HL-60 (cell line): ENCODE measurements at regions not wholly inside any gene's neighbourhood (a gene's known extent, or its start where the extent isn't known, plus 50 kb on each side); places are given as distances from the start of the nearest gene placed in this dataset.

Source experiments
- DNase-seq, 2 experiments: peaks; one replicate each; pipeline ENCODE4 v3.0.0-alpha.2; 2010 to 2020; ENCODE audit warnings: low read depth in 1 of 2, low spot score in 1 of 2
- H3K27ac ChIP-seq: fragments of 250-450 bp; sonication (Bioruptor Pico); replicated peaks from 2 replicates; pipeline ENCODE4 v1.5.1; 2020; ENCODE audit warnings: mild to moderate bottlenecking, moderate library complexity
- H3K27me3 ChIP-seq: fragments of 250-450 bp; sonication (Bioruptor Pico); 2 replicates; pipeline ENCODE4 v1.5.1; 2021; ENCODE audit warnings: mild to moderate bottlenecking, moderate library complexity; ENCODE audit not compliant: insufficient read depth, poor library complexity, severe bottlenecking
- H3K4me3 ChIP-seq: replicated peaks from 2 replicates; pipeline ENCODE4 v1.5.1; 2011; ENCODE audit warnings: mild to moderate bottlenecking, control low read depth, low read length; ENCODE audit not compliant: insufficient read depth
- GABPA ChIP-seq: IDR thresholded peaks from 2 replicates; pipeline ENCODE4 v1.6.1; 2012; ENCODE audit warnings: low read depth
- POLR2AphosphoS5 ChIP-seq: IDR thresholded peaks from 2 replicates; pipeline ENCODE4 v1.6.1; 2012; ENCODE audit warnings: low read depth
- REST ChIP-seq: IDR thresholded peaks from 2 replicates; pipeline ENCODE4 v1.6.1; 2012; ENCODE audit warnings: low read depth; ENCODE audit not compliant: insufficient replicate concordance
- SPI1 ChIP-seq: IDR thresholded peaks from 2 replicates; pipeline ENCODE4 v1.6.1; 2012; ENCODE audit warnings: low read depth, mild to moderate bottlenecking, borderline replicate concordance
- TF ChIP-seq, protein P1 (sequence below): IDR thresholded peaks from one replicate; pipeline ENCODE4 v1.5.1; 2011; ENCODE audit warnings: low read length, control low read depth, inconsistent platforms; ENCODE audit not compliant: insufficient read depth

- no peak for TF ChIP-seq POLR2AphosphoS5
- TF ChIP-seq SPI1, result no peak
- TF ChIP-seq REST, result no peak
- TF ChIP-seq, protein P1, sequence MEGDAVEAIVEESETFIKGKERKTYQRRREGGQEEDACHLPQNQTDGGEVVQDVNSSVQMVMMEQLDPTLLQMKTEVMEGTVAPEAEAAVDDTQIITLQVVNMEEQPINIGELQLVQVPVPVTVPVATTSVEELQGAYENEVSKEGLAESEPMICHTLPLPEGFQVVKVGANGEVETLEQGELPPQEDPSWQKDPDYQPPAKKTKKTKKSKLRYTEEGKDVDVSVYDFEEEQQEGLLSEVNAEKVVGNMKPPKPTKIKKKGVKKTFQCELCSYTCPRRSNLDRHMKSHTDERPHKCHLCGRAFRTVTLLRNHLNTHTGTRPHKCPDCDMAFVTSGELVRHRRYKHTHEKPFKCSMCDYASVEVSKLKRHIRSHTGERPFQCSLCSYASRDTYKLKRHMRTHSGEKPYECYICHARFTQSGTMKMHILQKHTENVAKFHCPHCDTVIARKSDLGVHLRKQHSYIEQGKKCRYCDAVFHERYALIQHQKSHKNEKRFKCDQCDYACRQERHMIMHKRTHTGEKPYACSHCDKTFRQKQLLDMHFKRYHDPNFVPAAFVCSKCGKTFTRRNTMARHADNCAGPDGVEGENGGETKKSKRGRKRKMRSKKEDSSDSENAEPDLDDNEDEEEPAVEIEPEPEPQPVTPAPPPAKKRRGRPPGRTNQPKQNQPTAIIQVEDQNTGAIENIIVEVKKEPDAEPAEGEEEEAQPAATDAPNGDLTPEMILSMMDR, result no peak
- TF ChIP-seq GABPA, result no peak
- DNase-seq, result no peak
- Histone ChIP-seq H3K27me3 (no peaks in the 10 kb centered on the region), H3K27ac (no peak overlapping the region), H3K4me3 (no peak overlapping the region)
Measured at GRCh38 chr2:219911541-219911940, 284.1 kb downstream of the SLC4A3 start.

DNA sequence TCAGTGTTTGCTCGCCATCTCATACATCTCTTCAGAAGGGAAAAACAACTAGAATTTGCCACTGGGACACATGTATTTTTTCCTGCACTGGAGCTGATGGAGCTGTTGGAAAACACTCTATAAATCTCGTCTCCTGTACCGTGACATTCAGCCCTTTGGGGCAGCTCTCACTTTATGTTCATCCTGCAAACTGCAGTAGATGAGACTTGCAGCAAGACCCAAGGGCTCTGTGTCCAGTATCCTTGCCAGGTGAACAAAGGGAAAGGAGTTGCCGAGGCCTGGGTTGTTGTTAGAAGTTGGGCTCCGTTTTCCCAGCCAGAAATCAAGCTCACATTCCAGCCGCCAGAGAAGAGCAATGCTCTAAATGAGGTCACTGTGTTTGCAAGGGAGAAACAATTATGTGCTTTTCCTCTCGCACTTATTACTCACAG is 285.1 kb downstream of the SLC4A3 start:
- no peak for TF ChIP-seq GABPA
- TF ChIP-seq SPI1, result no peak
- TF ChIP-seq REST, result no peak
- TF ChIP-seq POLR2AphosphoS5, result no peak
- TF ChIP-seq, protein P1, result no peak
- H3K27ac ChIP-seq, result no peak overlapping the region
- H3K27me3 ChIP-seq, result no peaks in the 10 kb centered on the region
- DNase-seq, result no peak
- H3K4me3 ChIP-seq, result no peak overlapping the region

GRCh38 chr2:219914577-219914976 is 287.1 kb downstream of the SLC4A3 start:
- Histone ChIP-seq H3K27ac (no peak overlapping the region), H3K4me3 (no peak overlapping the region), H3K27me3 (no peaks in the 10 kb centered on the region)
- DNase-seq, result no peak
- TF ChIP-seq REST (no peak), GABPA (no peak), POLR2AphosphoS5 (no peak), SPI1 (no peak)
- TF ChIP-seq, protein P1, result no peak
